Common myeloid progenitor, CD34-positive (primary cell): ENCODE measurements at regions not wholly inside any gene's neighbourhood (a gene's known extent, or its start where the extent isn't known, plus 50 kb on each side); places are given as distances from the start of the nearest gene placed in this dataset.

ENCODE experiments used
- CTCF ChIA-PET: fragments of 350-600 bp; sonication (Branson Sonifier 250); formaldehyde crosslinking; loops from one replicate; lab custom pipeline; 2021; ENCODE audit warnings: antibody characterized with exemption; lab: Charles Lee
- POLR2A ChIA-PET: fragments of 350-600 bp; sonication (Branson Sonifier 250); formaldehyde crosslinking; loops from one replicate; lab custom pipeline; 2021; ENCODE audit warnings: antibody characterized with exemption; lab: Charles Lee
- DNase-seq, 3 donors: peaks; one replicate each; pipeline versions ENCODE4 v3.0.0 to v3.0.0-alpha.2; 2013
- H3K27ac ChIP-seq, 2 experiments: 1 replicate in 1 of 2; 2 replicates in 1 of 2; pipeline ENCODE4 v1.7.0; 2013; ENCODE audit warnings: inconsistent platforms in 2 of 2, low read length in 2 of 2, mild to moderate bottlenecking in 2 of 2, low read depth in 1 of 2, moderate library complexity in 1 of 2; ENCODE audit not compliant: severe bottlenecking in 2 of 2, insufficient read depth in 1 of 2, poor library complexity in 1 of 2
- H3K27me3 ChIP-seq, 5 experiments: replicated peaks in 2 of 5; 1 replicate in 3 of 5; 2 replicates in 2 of 5; pipeline versions ENCODE4 v1.6.1 to v1.7.0; 2013; ENCODE audit warnings: low read length in 4 of 5, mild to moderate bottlenecking in 2 of 5, moderate library complexity in 2 of 5, inconsistent platforms in 1 of 5; ENCODE audit not compliant: insufficient read depth in 5 of 5, control insufficient read depth in 4 of 5
- H3K36me3 ChIP-seq, 4 experiments: 1 replicate in 2 of 4; 2 replicates in 2 of 4; pipeline versions ENCODE4 v1.6.1 to v1.7.0; 2013; ENCODE audit warnings: low read length in 3 of 4, control low read depth in 1 of 4, mild to moderate bottlenecking in 1 of 4; ENCODE audit not compliant: control insufficient read depth in 4 of 4, insufficient read depth in 4 of 4
- H3K4me1 ChIP-seq, 4 experiments: 1 replicate in 3 of 4; 2 replicates in 1 of 4; pipeline versions ENCODE4 v1.6.1 to v1.7.1; 2013; ENCODE audit warnings: low read length in 3 of 4, mild to moderate bottlenecking in 3 of 4, control low read depth in 1 of 4, inconsistent platforms in 1 of 4, moderate library complexity in 1 of 4; ENCODE audit not compliant: control insufficient read depth in 4 of 4, insufficient read depth in 4 of 4; ENCODE audit errors: control extremely low read depth in 1 of 4
- H3K4me3 ChIP-seq, 7 experiments: 1 replicate in 4 of 7; 2 replicates in 3 of 7; pipeline versions ENCODE4 v1.5.1 to v1.7.0; 2013; ENCODE audit warnings: mild to moderate bottlenecking in 7 of 7, low read length in 6 of 7, moderate library complexity in 6 of 7, inconsistent platforms in 2 of 7, low read depth in 2 of 7, control low read depth in 1 of 7; ENCODE audit not compliant: insufficient read depth in 4 of 7, control insufficient read depth in 1 of 7; ENCODE audit errors: extremely low read depth in 1 of 7
- H3K9me3 ChIP-seq, 5 experiments: 1 replicate in 4 of 5; 2 replicates in 1 of 5; pipeline versions ENCODE4 v1.6.1 to v1.7.1; 2013; ENCODE audit warnings: low read length in 4 of 5, mild to moderate bottlenecking in 2 of 5, inconsistent platforms in 1 of 5, low read depth in 1 of 5, moderate library complexity in 1 of 5; ENCODE audit not compliant: control insufficient read depth in 4 of 5, insufficient read depth in 2 of 5; ENCODE audit errors: control extremely low read depth in 1 of 5
- WGBS: methylation state at CpG from one replicate; pipeline ENCODE4 v1.1.5; 2013; ENCODE audit not compliant: insufficient coverage; 5-methylcytosine and 5-hydroxymethylcytosine counted together

- no peaks in the 10 kb centered on the region for H3K27me3 ChIP-seq
- WGBS = 100% methylated on average over 1 of the region's 3 CpGs
- ChIA-PET CTCF (no interaction called here), POLR2A (no interaction called here)
- no peaks in the 10 kb centered on the region for H3K36me3 ChIP-seq
- H3K9me3 ChIP-seq = peaks cover 0 to 3% (median 0%) of the 10 kb centered on the region in 5 experiments
- H3K4me3 ChIP-seq = no peak overlapping the region
- no peak for DNase-seq
- no peaks in the 10 kb centered on the region for H3K4me1 ChIP-seq
- H3K27ac ChIP-seq = no peak overlapping the region
Measured at GRCh38 chr3:117746066-117746465, 1036.5 kb downstream of the TUSC7 start.

- CTCF ChIA-PET = no interaction called here
- WGBS = no CpG with 5 or more reads among the region's 1 CpG
- peaks cover 0 to 3% (median 0%) of the 10 kb centered on the region in 5 experiments for H3K9me3 ChIP-seq
Measured at GRCh38 chr3:117748131-117748530, 1038.6 kb downstream of the TUSC7 start.

GRCh38 chr3:117750674-117751269, 1041.2 kb downstream of the TUSC7 start:
- H3K27me3 ChIP-seq = no peaks in the 10 kb centered on the region
- WGBS = 80% methylated on average over 1 of the region's 4 CpGs
- H3K36me3 ChIP-seq = no peaks in the 10 kb centered on the region
- ChIA-PET CTCF (no interaction called here), POLR2A (no interaction called here)
- H3K4me1 ChIP-seq = no peaks in the 10 kb centered on the region
- DNase-seq = no peak
- H3K9me3 ChIP-seq = peaks cover 0 to 1% (median 0%) of the 10 kb centered on the region in 5 experiments
- no peak overlapping the region for H3K4me3 ChIP-seq
- H3K27ac ChIP-seq = no peak overlapping the region

More at GRCh38 chr3:117748131-117748530, 1038.6 kb downstream of the TUSC7 start:
- Histone ChIP-seq H3K27ac (no peak overlapping the region), H3K4me1 (no peaks in the 10 kb centered on the region), H3K36me3 (no peaks in the 10 kb centered on the region), H3K4me3 (no peak overlapping the region), H3K27me3 (no peaks in the 10 kb centered on the region)
- POLR2A ChIA-PET = no interaction called here
- no peak for DNase-seq

- H3K4me1 ChIP-seq = no peaks in the 10 kb centered on the region
- H3K27me3 ChIP-seq = no peaks in the 10 kb centered on the region
- CTCF ChIA-PET = no interaction called here
- no peak for DNase-seq
- H3K9me3 ChIP-seq = peaks cover 0 to 1% (median 0%) of the 10 kb centered on the region in 5 experiments
- H3K36me3 ChIP-seq = no peaks in the 10 kb centered on the region
- no peak overlapping the region for H3K27ac ChIP-seq
- H3K4me3 ChIP-seq = no peak overlapping the region
- 100% methylated on average over 3 of the region's 4 CpGs for WGBS
- POLR2A ChIA-PET = no interaction called here
Measured at GRCh38 chr3:117751651-117752050, 1042.1 kb downstream of the TUSC7 start.

- CTCF ChIA-PET = no interaction called here
- H3K4me1 ChIP-seq = no peaks in the 10 kb centered on the region
- H3K36me3 ChIP-seq = no peaks in the 10 kb centered on the region
- no peak overlapping the region for H3K4me3 ChIP-seq
- 94% methylated on average over 3 of the region's 3 CpGs for WGBS
- DNase-seq = no peak
- H3K27me3 ChIP-seq = no peaks in the 10 kb centered on the region
- no peak overlapping the region for H3K27ac ChIP-seq
- peaks cover 0 to 1% (median 0%) of the 10 kb centered on the region in 5 experiments for H3K9me3 ChIP-seq
- POLR2A ChIA-PET = no interaction called here
Measured at GRCh38 chr3:117752984-117753717, 1043.6 kb downstream of the TUSC7 start.

GRCh38 chr3:117754058-117754457, 1044.5 kb downstream of the TUSC7 start:
- CTCF ChIA-PET = no interaction called here
- peaks cover 0 to 1% (median 0%) of the 10 kb centered on the region in 5 experiments for H3K9me3 ChIP-seq
- no peaks in the 10 kb centered on the region for H3K36me3 ChIP-seq
- H3K27me3 ChIP-seq = no peaks in the 10 kb centered on the region
- no peak for DNase-seq
- no peak overlapping the region for H3K27ac ChIP-seq
- no peak overlapping the region for H3K4me3 ChIP-seq
- 100% methylated on average over 1 of the region's 2 CpGs for WGBS
- POLR2A ChIA-PET = interaction anchor here (0.5 kb wide), 1 partner anchor 898 kb away, joined by 6 read pairs; no protein-coding TSS in a partner anchor
- no peaks in the 10 kb centered on the region for H3K4me1 ChIP-seq

- WGBS = no CpG with 5 or more reads among the region's 2 CpGs
- Histone ChIP-seq H3K36me3 (no peaks in the 10 kb centered on the region), H3K4me1 (no peaks in the 10 kb centered on the region), H3K27me3 (no peaks in the 10 kb centered on the region), H3K9me3 (peaks cover 0 to 1% (median 0%) of the 10 kb centered on the region in 5 experiments), H3K27ac (no peak overlapping the region), H3K4me3 (no peak overlapping the region)
- ChIA-PET CTCF (no interaction called here), POLR2A (no interaction called here)
- DNase-seq = no peak
Measured at GRCh38 chr3:117754841-117755240, 1045.3 kb downstream of the TUSC7 start.
